Activated CD4-positive, alpha-beta memory T cell treated with anti-CD3 and anti-CD28 coated beads, Interleukin-2, amount 10 ng/mL, durations not matched to agents 7 days and 5 days (primary cell): ENCODE measurements at regions not wholly inside any gene's neighbourhood (a gene's known extent, or its start where the extent isn't known, plus 50 kb on each side); places are given as distances from the start of the nearest gene placed in this dataset.

ENCODE experiments used
- CTCF ChIA-PET: fragments of 350-600 bp; sonication (Branson Sonifier 250); formaldehyde crosslinking; loops from one replicate; lab custom pipeline; 2021; ENCODE audit warnings: antibody characterized with exemption, inconsistent platforms; lab: Charles Lee
- POLR2A ChIA-PET: fragments of 350-600 bp; sonication (Branson Sonifier 250); formaldehyde crosslinking; loops from one replicate; lab custom pipeline; 2021; ENCODE audit warnings: antibody characterized with exemption; lab: Charles Lee
- DNase-seq: peaks from one replicate; pipeline ENCODE4 v3.0.0-alpha.2; 2020
- H3K27ac Mint-ChIP-seq: one replicate; pipeline ENCODE4 v1.8.0; 2021; ENCODE audit warnings: mild to moderate bottlenecking, mixed read lengths
- H3K27me3 Mint-ChIP-seq: one replicate; pipeline ENCODE4 v1.8.0; 2021; ENCODE audit warnings: mixed read lengths
- H3K36me3 Mint-ChIP-seq: one replicate; pipeline ENCODE4 v1.8.0; 2021; ENCODE audit warnings: low read depth, mixed read lengths
- H3K4me1 Mint-ChIP-seq: one replicate; pipeline ENCODE4 v1.8.0; 2021; ENCODE audit warnings: mixed read lengths
- H3K4me3 Mint-ChIP-seq: one replicate; pipeline ENCODE4 v1.8.0; 2021; ENCODE audit warnings: mild to moderate bottlenecking, mixed read lengths
- H3K9me3 Mint-ChIP-seq: one replicate; pipeline ENCODE4 v1.8.0; 2021; ENCODE audit warnings: mixed read lengths

DNA sequence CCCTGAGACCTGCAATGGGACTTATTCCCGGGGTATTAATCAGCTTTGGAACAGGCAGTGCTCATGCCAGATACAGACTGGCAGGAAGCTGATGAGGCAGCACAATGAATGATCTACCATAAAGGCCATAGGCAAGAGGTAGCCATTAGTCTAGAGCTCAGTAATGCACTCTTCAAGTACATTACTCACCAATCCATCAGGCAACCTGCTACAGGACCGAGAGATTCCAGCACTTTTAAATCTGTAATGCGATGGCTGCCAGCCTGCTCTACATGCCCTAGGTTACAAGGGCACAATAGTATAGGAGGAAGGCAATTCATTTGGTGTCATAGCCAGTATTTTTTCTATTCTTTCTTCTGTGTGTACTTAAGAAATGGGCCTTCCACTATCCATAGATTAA lies 217.8 kb upstream of the PMFBP1 start:
- Mint-ChIP-seq H3K36me3 (no peaks in the 10 kb centered on the region), H3K27ac (no peak overlapping the region), H3K27me3 (no peaks in the 10 kb centered on the region), H3K9me3 (no peaks in the 10 kb centered on the region), H3K4me3 (no peak overlapping the region), H3K4me1 (no peaks in the 10 kb centered on the region)
- ChIA-PET POLR2A (no interaction called here), CTCF (interaction anchor here (2.1 kb wide), 1 partner anchor 10 kb away, joined by 5 read pairs; no protein-coding TSS in a partner anchor)
- DNase-seq: no peak

DNA sequence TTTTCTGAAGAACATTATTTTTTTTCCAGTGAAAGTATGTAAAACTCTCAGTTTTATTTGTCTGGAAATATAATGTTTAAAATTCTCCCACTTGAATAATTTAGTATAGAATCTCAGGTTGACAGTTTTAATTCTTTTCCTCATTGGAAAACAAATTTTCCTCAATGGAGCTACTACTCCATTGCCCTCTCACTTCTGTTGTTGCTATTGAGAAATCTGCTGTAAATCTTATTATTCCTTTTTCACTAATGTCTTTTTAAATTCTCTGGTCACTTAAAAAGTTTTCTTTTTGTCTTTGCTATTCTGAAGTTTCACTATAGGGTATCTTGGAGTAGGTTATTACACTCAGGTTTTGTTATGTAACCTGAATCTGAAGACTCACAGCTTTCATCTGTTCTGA lies 216.1 kb upstream of the PMFBP1 start:
- Mint-ChIP-seq H3K36me3 (no peaks in the 10 kb centered on the region), H3K27ac (no peak overlapping the region), H3K4me3 (no peak overlapping the region), H3K4me1 (no peaks in the 10 kb centered on the region), H3K27me3 (no peaks in the 10 kb centered on the region), H3K9me3 (no peaks in the 10 kb centered on the region)
- POLR2A ChIA-PET: no interaction called here
- no peak for DNase-seq
- CTCF ChIA-PET: interaction anchor here (1.5 kb wide), 1 partner anchor 10 kb away, joined by 4 read pairs; no protein-coding TSS in a partner anchor

DNA sequence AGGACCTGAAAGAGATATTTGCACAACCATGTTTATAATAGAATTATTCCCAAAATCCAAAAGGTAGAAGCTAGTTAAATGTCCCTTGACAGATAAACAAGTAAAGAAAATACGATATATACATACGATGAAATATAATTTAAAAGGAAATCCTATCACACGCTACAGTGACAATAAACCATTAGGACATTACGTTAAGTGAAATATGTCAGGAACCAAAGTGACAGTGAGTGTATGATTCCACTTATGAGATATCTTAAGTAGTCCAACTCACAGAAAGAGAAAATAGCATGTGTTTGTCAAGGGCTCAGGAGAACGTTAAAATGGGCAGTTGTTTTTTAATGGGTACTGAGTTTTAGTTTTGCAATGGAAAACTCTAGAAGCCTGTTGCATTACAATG lies 212.7 kb upstream of the PMFBP1 start:
- Mint-ChIP-seq H3K27me3 (no peaks in the 10 kb centered on the region), H3K36me3 (no peaks in the 10 kb centered on the region), H3K9me3 (no peaks in the 10 kb centered on the region), H3K4me3 (no peak overlapping the region), H3K4me1 (no peaks in the 10 kb centered on the region), H3K27ac (no peak overlapping the region)
- DNase-seq: no peak
- ChIA-PET CTCF (no interaction called here), POLR2A (no interaction called here)

DNA sequence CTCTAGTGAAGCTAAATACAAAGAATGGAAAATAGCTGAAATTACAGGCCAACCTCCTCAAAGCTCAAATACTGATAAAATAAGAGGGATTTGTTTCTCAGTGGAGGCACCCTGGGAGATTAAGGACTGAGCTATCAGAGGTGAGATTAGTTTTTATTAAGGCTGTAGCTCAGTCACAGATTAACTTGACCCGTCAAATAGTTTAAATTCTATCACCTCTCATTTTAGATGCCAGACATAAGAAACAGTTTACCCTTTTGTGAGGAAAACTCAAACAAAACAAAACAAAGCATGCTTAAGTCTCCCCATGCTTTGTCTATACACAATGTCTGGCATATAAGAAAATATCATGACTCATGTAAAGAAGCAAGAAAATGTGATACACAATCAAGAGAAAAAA lies 208.3 kb upstream of the PMFBP1 start:
- ChIA-PET CTCF (no interaction called here), POLR2A (no interaction called here)
- DNase-seq: no peak
- Mint-ChIP-seq H3K9me3 (no peaks in the 10 kb centered on the region), H3K27ac (no peak overlapping the region), H3K27me3 (no peaks in the 10 kb centered on the region), H3K36me3 (no peaks in the 10 kb centered on the region), H3K4me3 (no peak overlapping the region), H3K4me1 (no peaks in the 10 kb centered on the region)

DNA sequence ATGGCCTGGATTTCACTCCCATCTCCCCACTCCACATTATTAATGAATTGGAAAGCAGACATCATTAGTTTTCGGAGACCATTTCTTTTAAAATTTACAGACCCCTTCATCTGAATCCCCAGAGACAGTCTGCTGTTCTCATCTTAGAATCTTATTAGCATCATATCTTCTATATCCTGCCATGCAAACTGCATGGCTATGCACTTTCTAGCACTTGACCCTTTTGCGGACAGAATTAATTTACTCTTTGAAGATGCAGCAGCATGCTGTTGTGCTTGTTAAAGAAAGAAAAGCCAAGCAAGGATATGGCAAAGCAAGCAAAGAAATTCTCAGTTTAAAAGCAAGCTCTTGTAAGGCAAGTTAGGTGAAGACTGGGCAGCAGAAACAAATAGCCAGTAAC lies 201.2 kb upstream of the PMFBP1 start:
- H3K4me1 Mint-ChIP-seq: no peaks in the 10 kb centered on the region
- H3K27ac Mint-ChIP-seq: no peak overlapping the region
- POLR2A ChIA-PET: no interaction called here
- CTCF ChIA-PET: no interaction called here
- H3K36me3 Mint-ChIP-seq: no peaks in the 10 kb centered on the region
- no peaks in the 10 kb centered on the region for H3K9me3 Mint-ChIP-seq
- no peak overlapping the region for H3K4me3 Mint-ChIP-seq
- H3K27me3 Mint-ChIP-seq: no peaks in the 10 kb centered on the region
- no peak for DNase-seq

DNA sequence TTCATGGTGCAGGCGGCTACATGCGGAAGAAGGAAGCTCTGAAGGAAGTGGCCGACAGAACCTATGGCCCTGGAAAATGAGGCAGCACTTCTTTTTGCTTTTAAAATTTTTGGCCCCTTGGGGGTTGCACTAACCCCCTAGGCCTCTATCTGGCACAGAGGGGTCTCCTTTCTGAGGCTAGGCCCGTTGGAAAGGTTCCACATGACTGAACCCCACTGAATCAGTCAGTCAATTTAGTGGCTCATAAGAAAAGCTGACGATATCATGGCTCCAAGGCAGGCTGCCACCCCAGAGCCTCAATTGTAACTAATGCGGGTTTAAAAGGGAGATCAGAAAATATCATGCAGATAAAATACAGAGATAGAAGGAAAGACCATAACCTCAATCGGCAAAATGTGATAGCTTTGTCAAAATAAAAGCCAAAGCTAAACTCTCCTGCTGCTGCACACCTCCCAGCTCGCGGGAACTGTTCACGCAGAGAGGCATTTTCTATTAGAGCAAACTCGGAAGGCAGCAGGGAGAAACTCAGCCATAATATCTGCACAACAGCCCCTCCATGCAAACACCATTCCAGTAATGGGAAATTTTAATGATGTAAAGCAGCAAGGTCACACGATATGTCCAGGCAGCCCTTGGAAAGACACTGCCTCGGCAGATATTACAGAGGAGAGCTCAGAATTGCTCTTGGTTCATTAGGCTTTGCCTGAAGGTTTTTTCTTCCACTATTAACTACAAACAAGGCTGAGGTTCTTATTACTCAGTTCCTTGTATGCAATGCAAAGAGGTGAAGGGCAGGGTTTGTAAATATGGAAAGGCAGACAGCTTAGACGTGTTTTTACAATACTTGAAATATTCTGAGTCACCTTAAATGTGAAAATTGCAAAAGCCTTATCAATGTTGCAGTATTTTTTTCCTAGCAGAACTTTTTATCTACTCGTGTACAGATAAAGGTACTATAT lies 200.4 kb upstream of the PMFBP1 start:
- ChIA-PET CTCF (no interaction called here), POLR2A (no interaction called here)
- Mint-ChIP-seq H3K9me3 (no peaks in the 10 kb centered on the region), H3K4me1 (no peaks in the 10 kb centered on the region), H3K36me3 (no peaks in the 10 kb centered on the region), H3K27me3 (no peaks in the 10 kb centered on the region), H3K27ac (no peak overlapping the region), H3K4me3 (no peak overlapping the region)
- DNase-seq: no peak

DNA sequence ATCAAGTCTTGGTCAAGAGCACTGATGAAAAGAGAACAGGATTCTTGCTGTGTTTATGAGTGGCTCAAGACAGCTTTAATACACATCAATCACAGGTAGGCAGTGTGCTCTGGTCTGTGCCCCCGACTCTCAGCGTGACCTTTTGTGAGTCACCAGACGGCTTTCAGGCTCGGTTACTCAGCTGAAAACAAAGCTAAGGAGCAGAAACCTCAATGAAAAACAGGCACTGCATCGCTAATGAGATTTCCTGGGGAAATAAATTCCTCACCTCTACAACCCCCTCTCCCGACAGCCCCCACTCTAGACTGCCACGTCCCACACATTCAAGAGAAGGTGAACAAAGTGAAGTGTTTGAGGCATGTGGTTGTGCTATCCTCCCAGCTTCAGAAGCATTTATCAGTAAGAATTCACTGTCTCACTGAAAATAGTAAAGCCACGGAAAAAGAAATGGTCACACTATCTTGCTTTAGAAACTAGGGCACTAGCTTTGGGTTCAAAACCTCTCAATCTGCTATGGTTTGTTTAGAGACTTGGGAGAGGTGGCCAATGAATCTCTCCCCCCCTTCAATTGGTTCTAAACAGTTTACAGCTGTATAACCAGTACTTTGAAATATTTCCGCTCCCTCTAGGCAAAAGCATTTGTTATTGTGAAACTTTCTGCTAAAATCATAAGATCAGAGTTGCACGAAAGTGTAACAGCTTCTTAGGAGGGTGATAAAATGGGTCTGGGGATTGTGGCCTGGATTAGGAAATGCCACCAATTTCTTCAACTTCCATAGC lies 199.5 kb upstream of the PMFBP1 start:
- Mint-ChIP-seq H3K4me1 (no peaks in the 10 kb centered on the region), H3K36me3 (no peaks in the 10 kb centered on the region), H3K27me3 (no peaks in the 10 kb centered on the region), H3K4me3 (no peak overlapping the region), H3K27ac (no peak overlapping the region), H3K9me3 (no peaks in the 10 kb centered on the region)
- ChIA-PET CTCF (no interaction called here), POLR2A (no interaction called here)
- no peak for DNase-seq

DNA sequence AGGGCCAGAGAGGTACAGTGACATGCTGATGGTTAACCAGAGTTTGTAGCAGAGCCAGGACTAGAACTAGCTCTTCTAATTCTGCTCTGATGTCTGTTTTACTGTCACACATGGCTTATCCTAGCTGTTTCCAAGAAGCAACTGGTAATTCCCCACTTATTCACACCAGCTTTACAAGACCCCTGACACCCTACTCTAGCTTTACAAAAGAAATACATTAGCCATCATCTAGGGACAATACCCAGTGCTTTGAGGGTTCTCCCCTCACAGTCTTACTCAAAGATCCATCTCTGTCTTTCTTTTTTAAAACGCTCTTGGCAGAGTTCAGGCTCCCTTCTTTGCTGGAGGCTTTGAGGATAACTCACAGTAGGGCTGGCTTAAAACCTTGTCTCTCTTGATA lies 197.3 kb upstream of the PMFBP1 start:
- H3K4me1 Mint-ChIP-seq: no peaks in the 10 kb centered on the region
- no peaks in the 10 kb centered on the region for H3K27me3 Mint-ChIP-seq
- no peaks in the 10 kb centered on the region for H3K36me3 Mint-ChIP-seq
- ChIA-PET CTCF (no interaction called here), POLR2A (no interaction called here)
- no peaks in the 10 kb centered on the region for H3K9me3 Mint-ChIP-seq
- H3K27ac Mint-ChIP-seq: no peak overlapping the region
- no peak for DNase-seq
- no peak overlapping the region for H3K4me3 Mint-ChIP-seq

DNA sequence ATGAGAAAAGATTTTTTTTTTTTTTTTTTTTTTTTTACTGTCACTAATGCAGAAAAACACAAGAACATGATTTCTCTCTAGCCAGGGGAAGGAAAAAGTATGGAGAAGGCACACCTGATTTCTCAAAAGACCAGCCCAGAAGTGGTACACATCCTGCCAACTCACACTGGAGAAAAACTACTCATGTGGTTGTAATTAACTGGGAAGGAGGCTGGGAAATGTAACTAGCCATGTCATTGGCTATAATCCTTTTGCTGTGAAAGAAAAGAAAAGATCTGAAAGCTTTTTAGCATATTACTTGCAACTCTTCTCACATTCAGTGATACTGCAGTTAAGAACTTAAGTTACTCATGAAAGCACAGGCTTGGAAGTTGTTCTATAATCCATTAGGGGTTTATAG lies 195.9 kb upstream of the PMFBP1 start:
- ChIA-PET POLR2A (no interaction called here), CTCF (no interaction called here)
- no peaks in the 10 kb centered on the region for H3K4me1 Mint-ChIP-seq

DNA sequence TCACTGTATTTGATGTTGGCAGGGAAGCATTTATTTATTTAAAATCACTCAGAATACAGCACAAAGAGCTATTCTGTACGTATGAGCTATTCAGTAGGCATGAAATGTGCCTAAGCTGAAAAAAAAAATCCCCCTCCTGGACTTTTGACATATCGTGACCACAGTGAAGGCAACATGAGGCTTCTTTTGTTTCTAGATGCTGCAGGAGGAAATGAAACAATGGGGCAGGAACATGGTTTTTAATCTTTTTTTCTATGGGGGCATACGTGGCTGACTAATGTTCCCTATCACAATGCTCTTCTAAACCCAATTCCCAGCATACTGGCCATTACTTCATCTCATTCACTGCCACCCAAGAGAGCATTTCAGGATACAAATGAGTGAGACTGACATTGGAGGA lies 191.0 kb upstream of the PMFBP1 start:
- Mint-ChIP-seq H3K4me1 (no peaks in the 10 kb centered on the region), H3K27ac (no peak overlapping the region), H3K4me3 (no peak overlapping the region), H3K27me3 (no peaks in the 10 kb centered on the region), H3K36me3 (no peaks in the 10 kb centered on the region), H3K9me3 (no peaks in the 10 kb centered on the region)
- DNase-seq: no peak
- POLR2A ChIA-PET: no interaction called here
- CTCF ChIA-PET: no interaction called here

More for the DNA sequence above, 195.9 kb upstream of the PMFBP1 start:
- no peaks in the 10 kb centered on the region for H3K27me3 Mint-ChIP-seq
- no peak for DNase-seq
- no peaks in the 10 kb centered on the region for H3K36me3 Mint-ChIP-seq
- no peak overlapping the region for H3K4me3 Mint-ChIP-seq
- no peak overlapping the region for H3K27ac Mint-ChIP-seq
- no peaks in the 10 kb centered on the region for H3K9me3 Mint-ChIP-seq

DNA sequence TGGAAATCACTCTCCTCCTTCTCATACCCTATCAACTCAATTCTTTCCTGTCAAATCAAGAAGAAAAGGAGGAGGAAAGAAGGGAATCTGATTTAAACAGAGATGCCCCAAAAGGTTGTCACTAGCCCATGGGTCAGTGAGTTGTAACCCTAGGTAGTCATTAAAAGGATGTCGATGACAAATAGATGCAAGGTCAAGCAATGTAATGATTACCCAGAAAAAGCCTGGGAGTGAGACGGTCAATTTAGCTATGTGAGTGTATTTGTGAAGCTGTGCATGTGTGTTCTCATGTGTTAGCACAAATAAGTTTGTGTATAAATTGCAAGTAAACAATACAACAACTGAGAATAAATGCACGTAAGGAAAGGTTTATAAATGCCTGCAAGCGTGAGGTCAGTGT lies 190.5 kb upstream of the PMFBP1 start:
- ChIA-PET POLR2A (no interaction called here), CTCF (no interaction called here)
- Mint-ChIP-seq H3K27ac (no peak overlapping the region), H3K27me3 (no peaks in the 10 kb centered on the region), H3K9me3 (no peaks in the 10 kb centered on the region), H3K4me1 (no peaks in the 10 kb centered on the region), H3K36me3 (no peaks in the 10 kb centered on the region), H3K4me3 (no peak overlapping the region)
- DNase-seq: no peak

DNA sequence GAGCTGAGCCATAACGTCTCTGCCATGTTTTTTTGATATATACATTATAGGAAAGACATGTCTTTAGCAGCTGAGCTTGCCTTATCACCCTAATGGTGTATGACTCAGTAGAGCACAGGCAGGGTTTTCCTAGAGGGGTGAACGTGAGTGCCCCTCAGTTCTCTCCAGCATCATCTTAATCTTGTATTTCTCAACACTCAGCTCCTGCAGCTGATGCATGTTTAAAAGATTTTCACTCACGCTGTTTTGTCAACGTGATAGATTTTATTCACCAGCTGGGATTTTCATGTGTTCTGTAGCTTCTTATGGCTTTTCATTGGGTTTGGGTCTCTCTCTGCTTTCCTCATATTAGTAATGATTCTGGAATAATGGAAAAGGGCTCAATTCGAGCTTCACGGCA lies 186.0 kb upstream of the PMFBP1 start:
- H3K9me3 Mint-ChIP-seq: peaks cover 4% of the 10 kb centered on the region
- ChIA-PET CTCF (no interaction called here), POLR2A (no interaction called here)
- no peaks in the 10 kb centered on the region for H3K36me3 Mint-ChIP-seq
- no peak overlapping the region for H3K27ac Mint-ChIP-seq
- DNase-seq: no peak
- no peaks in the 10 kb centered on the region for H3K4me1 Mint-ChIP-seq
- H3K27me3 Mint-ChIP-seq: no peaks in the 10 kb centered on the region
- H3K4me3 Mint-ChIP-seq: no peak overlapping the region

DNA sequence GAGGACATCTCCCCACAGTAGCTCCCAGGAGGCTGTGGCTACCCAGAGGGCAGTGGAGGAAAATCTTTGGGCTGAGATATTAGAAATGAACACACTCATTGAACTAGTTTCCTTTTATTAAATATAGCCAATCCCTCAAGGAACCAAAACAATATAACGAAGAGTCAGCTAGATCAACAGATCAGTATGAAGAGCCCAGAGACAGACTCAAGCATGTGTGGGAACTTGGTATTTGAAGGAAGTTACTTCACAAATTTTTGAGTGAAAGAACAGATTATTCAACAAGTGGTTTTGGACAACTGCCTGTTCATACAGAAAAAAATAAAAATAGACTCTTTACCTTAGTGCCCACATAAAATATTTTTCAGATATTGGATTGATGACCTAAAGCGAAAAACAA lies 183.6 kb upstream of the PMFBP1 start:
- ChIA-PET CTCF (no interaction called here), POLR2A (no interaction called here)
- no peaks in the 10 kb centered on the region for H3K27me3 Mint-ChIP-seq
- no peaks in the 10 kb centered on the region for H3K36me3 Mint-ChIP-seq
- peaks cover 4% of the 10 kb centered on the region for H3K9me3 Mint-ChIP-seq
- no peak for DNase-seq
- H3K4me3 Mint-ChIP-seq: no peak overlapping the region
- no peaks in the 10 kb centered on the region for H3K4me1 Mint-ChIP-seq
- no peak overlapping the region for H3K27ac Mint-ChIP-seq
